NCI-H226 (cell line): ENCODE measurements at regions not wholly inside any gene's neighbourhood (a gene's known extent, or its start where the extent isn't known, plus 50 kb on each side); places are given as distances from the start of the nearest gene placed in this dataset.
A peak's percentile ranks its signal among the peaks of the same experiment; 100 is the strongest.
"Not testable (repeated sequence)": the region's sequence is repeated elsewhere in the genome, so short reads cannot be mapped to it uniquely, and the experiment has no call there.

ENCODE experiments used
- DNase-seq: peaks from one replicate; pipeline ENCODE4 v3.0.0-alpha.2; 2015

DNA sequence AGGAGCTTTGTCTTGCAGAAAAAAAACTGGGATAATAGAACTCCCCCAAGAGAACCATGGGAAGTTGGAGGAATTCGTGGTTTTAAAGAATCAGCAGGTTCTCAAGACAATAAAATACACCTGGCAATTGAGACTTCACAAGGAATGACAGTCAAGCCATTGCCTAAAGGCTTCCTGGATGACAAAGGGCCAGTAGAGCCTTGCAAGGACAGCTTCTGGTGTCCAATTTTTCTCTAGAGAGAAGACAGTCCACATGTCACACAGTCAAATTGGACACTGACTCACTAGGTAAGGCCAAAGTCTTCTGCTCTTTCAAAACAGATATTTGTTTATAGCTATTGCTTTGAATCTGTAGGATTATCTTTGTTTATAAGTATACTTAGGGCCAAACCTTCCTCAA is 80.3 kb upstream of the BMP5 start:
- no peak for DNase-seq

DNA sequence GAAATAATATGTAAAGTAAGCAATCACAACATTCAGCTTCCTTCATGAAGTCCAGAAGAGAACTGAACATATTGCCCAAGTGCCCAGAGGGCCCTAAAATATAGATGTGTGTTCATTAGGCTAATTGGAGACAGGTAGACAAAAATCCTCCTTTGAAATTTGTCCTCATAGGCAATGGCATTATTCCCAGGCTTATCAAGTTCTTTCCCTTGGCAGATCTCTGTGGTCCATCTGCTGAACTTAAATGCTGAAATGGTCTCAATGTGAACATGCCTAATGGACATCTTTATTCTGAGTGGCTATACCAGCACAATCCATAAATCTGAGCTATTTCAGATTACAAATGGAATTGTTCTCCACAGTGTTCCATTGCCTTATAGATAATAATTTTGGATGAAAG is 79.0 kb upstream of the BMP5 start:
- DNase-seq: no peak

DNA sequence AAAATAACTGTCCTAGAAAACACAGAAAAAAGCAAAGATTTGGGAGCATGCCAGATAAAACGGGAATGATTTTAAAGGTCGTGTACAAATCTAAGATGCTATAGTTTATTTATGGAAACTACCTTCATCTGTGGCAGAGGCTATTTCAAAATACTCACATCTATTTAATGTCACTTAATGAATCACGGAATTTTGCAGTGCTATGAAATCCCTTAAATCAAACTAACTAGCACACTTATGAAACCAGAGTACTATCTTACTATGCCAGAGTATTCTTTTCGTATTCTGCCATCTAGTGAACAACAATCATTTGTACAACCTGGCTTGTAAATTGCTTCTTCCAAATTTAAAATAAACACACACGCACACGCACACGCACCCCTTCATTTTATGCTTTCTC is 77.9 kb upstream of the BMP5 start:
- DNase-seq: peak; percentile 15

DNA sequence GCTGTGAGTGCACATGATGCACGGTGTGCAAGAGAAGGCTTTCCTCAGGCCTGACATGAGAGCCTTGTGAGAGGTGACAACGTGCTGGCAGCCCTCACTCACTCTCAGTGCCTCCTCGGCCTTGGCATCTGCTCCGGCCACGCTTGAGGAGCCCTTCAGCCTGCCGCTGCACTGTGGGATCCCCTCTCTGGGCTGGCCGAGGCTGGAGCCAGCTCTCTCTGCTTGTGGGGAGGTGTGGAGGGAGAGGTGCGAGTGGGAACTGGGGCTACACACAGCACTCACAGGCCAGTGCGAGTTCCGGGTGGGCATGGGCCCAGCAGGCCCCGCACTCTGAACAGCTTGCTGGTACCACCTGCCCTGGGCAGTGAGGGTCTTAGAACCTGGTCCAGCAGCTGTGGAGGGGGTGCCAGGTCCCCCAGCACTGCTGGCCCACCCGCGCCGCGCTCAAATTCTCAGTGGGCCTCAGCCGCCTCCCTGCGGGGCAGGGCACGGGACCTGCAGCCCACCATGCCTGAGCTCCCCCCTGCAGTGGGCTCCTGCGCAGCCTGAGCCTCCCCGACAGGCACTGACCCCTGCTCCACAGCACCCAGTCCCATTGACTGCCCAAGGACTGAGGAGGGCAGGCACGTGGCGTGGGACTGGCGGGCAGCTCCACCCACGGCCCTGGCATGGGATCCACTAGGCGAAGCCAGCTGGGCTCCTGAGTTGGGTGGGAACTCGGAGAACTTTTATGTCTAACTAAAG is 74.9 kb upstream of the BMP5 start:
- DNase-seq: no peak

DNA sequence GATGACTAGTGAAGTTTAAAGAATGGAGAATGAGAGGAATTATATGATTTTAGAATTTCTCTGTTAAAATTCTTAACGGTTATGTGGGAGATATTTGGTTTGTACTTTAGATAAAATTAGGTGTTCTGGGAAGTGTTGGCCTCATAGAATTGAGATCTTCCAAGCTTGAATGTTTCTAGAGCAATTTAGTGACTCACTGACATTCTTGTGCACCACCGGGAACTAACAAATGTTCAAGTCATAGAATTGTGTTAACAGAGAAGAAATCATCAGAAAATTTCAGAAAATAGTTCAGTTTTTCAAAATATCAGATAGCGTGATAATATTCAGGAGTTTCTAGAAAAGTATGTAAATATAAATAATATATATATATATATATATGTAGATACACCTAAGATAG is 67.9 kb upstream of the BMP5 start:
- peak; percentile 8 for DNase-seq

DNA sequence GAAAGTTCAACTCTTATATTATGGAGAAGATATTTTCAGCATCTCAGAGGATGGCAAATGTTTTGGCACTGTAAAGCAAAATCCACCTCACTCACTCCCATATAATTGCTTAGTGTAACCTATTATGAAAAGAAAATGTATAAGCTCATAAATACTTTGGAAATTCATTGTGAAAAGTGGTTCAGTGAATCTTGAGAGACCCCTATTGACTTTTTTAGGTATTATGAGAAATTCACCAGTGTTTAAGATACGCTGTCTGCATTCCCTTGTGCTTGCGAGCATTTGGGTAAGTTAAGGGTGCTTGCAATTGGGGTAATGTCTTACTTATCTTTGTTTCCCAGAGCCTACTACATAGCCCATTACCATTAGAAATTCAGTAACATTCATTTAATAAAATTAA is 66.3 kb upstream of the BMP5 start:
- no peak for DNase-seq

DNA sequence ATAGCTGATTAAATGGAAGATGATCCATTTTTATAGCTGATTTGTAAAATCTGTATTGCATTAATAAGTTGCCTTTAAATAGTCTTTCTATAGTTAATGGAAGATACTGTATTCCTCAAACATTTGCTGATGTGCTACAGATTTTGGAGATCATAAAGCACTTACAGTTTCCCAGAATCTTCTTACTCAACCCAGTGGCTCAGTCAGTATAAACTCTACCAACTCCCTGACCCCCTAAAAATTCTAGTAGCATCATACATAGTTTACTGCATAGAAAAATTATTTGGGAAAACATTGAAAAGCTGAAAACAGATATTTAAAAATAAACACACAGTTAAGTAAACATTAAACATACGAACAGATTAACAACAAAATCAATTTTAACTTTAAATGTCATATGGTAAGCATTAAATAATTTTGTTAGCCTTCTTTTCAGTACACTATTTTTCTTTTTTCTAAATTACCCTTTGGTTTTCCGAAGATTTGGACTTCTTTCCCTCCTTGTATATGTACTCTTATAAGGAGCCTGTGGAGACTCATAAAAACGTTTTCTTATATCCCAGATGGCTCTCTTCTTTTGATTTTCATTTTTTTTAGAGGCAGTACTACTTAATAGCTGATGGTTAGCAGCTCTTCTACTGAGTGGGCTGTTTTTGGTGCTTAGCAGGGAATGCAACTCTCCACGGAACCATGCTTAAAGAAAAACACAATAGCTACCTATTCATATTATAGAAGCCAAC is 62.7 kb upstream of the BMP5 start:
- no peak for DNase-seq

DNA sequence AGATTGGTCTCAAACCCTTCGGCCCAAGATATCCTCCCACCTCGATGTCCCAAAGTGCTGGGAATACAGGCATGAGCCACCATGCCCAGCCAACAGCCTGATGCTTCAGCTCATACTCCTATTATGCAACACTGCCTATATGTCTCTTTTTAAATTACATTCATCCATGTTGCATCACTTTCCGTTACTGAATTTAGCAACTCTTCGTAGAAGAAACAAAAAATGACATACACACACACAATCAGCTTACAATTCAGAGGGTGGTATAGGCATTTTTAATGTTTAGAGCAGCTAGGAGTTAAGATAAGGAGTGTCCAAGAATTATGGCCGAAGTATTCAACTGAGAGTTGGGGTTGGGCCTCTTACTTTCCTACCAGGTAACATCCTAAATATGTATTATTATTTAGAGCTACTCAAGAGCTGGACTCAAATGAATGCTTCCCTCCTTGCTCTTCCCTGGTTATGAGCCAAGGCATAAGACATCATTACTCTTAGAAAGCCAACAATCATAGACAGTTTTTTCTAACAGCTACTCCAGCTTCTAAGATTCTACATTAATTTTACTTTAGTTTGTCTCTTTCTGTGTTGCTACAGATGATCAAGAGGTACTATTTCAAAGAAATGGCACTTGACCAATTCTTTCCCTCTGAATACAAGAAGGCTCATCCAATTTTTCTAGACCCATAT is 62.0 kb upstream of the BMP5 start:
- DNase-seq: no peak

DNA sequence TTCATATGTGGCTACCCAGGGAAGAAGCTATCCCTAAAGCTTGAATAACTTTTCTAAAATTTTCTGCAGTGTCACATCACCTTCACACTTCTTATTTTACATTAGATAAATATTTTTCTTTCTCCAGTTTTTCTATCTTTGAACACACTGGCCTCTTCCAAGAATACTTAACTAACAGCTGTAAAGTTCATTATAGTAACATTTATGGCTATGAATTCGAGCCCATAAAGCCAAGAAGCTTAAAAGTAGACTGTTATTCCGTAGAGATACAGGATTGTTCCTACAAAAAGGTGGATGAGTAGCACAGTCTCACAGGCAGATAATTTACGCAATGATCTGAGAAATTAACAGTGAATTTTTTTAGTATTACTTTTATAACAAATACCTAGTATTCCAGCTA is 55.7 kb upstream of the BMP5 start:
- DNase-seq: no peak

DNA sequence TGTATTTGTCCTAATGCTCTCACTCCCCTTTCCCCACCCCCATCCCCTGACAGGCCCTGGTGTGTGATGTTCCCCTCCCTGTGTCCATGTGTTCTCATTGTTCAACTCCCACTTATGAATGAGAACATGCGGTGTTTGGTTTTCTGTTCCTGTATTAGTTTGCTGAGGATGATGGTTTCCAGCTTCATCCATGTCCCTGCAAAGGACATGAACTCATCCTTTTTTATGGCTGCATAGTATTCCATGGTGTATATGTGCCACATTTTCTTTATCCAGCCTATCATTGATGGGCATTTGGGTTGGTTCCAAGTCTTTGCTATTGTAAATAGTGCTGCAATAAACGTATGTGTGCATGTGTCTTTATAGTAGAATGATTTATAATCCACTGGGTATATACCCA is 52.3 kb upstream of the BMP5 start:
- not testable (repeated sequence) for DNase-seq

DNA sequence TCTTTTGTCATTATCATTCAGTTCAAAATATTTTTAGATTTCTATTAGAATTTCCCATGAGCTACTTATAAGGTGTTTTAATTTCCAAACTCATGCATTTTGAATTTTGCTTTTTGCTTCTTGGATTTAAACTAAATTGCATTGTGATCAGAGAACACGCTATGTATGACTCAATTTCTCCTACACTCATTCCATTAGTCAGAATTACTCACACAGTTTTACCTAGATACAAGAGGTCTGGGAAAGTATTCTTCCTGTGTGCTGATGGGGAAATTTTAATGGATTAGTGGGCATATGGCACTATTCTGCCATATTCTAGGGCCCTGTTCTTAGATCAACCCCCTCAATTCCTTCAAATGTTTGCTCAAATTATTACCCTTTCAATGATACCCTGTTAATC is 49.9 kb upstream of the BMP5 start:
- DNase-seq: peak; percentile 85
